OCI-LY7 (cell line): ENCODE measurements at regions not wholly inside any gene's neighbourhood (a gene's known extent, or its start where the extent isn't known, plus 50 kb on each side); places are given as distances from the start of the nearest gene placed in this dataset.
"Not testable (repeated sequence)": the region's sequence is repeated elsewhere in the genome, so short reads cannot be mapped to it uniquely, and the experiment has no call there.

Experiments
- BruUV-seq: library from RNA; stranded (reverse); fragments of 400-500 nt; replicated peaks from 2 replicates; lab custom pipeline; 2021; lab: Mats Ljungman, UMichigan
- CTCF ChIA-PET: fragments of 300-600 bp; sonication (Branson Sonifier 250); formaldehyde crosslinking; loops from one replicate; lab custom pipeline; 2022; ENCODE audit warnings: antibody characterized with exemption; ENCODE audit not compliant: unreplicated experiment; lab: Charles Lee
- POLR2A ChIA-PET: fragments of 300-600 bp; sonication (Branson Sonifier 250); formaldehyde crosslinking; loops from one replicate; lab custom pipeline; 2022; ENCODE audit warnings: antibody characterized with exemption; lab: Charles Lee
- DNase-seq: peaks from one replicate; pipeline ENCODE4 v3.0.0-alpha.2; 2015; ENCODE audit warnings: low spot score
- H2AFZ ChIP-seq: fragments of 200-600 bp; sonication (generic), shearing (Covaris generic); 2 replicates; pipeline ENCODE4 v1.6.1; 2014; ENCODE audit warnings: mild to moderate bottlenecking, antibody characterized with exemption, low read length, moderate library complexity
- H3K27ac ChIP-seq: fragments of 200-600 bp; sonication (generic); 2 replicates; pipeline ENCODE4 v1.5.1; 2014; ENCODE audit warnings: mixed run types, low read depth, mild to moderate bottlenecking, moderate library complexity, low read length, inconsistent platforms; ENCODE audit not compliant: poor library complexity, severe bottlenecking
- H3K36me3 ChIP-seq: fragments of 200-600 bp; sonication (generic); 2 replicates; pipeline ENCODE4 v1.6.1; 2014; ENCODE audit warnings: mild to moderate bottlenecking, antibody characterized with exemption, low read length, moderate library complexity, mixed read lengths; ENCODE audit not compliant: insufficient read depth
- H3K4me1 ChIP-seq: fragments of 200-600 bp; sonication (generic); 2 replicates; pipeline ENCODE4 v1.5.1; 2014; ENCODE audit warnings: mild to moderate bottlenecking, low read length; ENCODE audit not compliant: insufficient read depth, poor library complexity, severe bottlenecking
- H3K4me2 ChIP-seq: fragments of 200-600 bp; sonication (generic); 2 replicates; pipeline ENCODE4 v1.6.1; 2014; ENCODE audit warnings: mild to moderate bottlenecking, low read length
- H3K4me3 ChIP-seq: fragments of 200-600 bp; sonication (generic); 2 replicates; pipeline ENCODE4 v1.5.1; 2014; ENCODE audit warnings: mild to moderate bottlenecking, low read depth, low read length; ENCODE audit not compliant: poor library complexity, severe bottlenecking
- H3K79me2 ChIP-seq: fragments of 200-600 bp; sonication (generic); 2 replicates; pipeline ENCODE4 v1.6.1; 2016; ENCODE audit warnings: low read depth, mild to moderate bottlenecking, low read length, moderate library complexity, mixed read lengths; ENCODE audit not compliant: insufficient read depth
- H3K9me2 ChIP-seq: fragments of 200-600 bp; sonication (generic); 2 replicates; pipeline ENCODE4 v1.6.1; 2016; ENCODE audit warnings: mild to moderate bottlenecking, low read length, mixed read lengths; ENCODE audit not compliant: insufficient read depth
- H3K9me3 ChIP-seq: fragments of 200-600 bp; sonication (generic); 2 replicates; pipeline ENCODE4 v1.6.1; 2014; ENCODE audit warnings: mild to moderate bottlenecking, mixed run types, low read length, mixed read lengths
- H4K20me1 ChIP-seq: fragments of 200-600 bp; sonication (generic); 2 replicates; pipeline ENCODE4 v1.6.1; 2014; ENCODE audit warnings: mild to moderate bottlenecking, antibody characterized with exemption, low read length, moderate library complexity, mixed read lengths; ENCODE audit not compliant: insufficient read depth
- EZH2phosphoT487 ChIP-seq: fragments of 200-600 bp; sonication (generic); IDR thresholded peaks from 2 replicates; pipeline ENCODE4 v1.6.1; 2018; ENCODE audit warnings: low read depth, borderline replicate concordance, mild to moderate bottlenecking, mixed run types, antibody characterized with exemption, low read length, moderate library complexity, mixed read lengths
- intact Hi-C: fragments of 100-400 bp; cut with micrococcal nuclease; formaldehyde crosslinking; loops from one replicate; pipeline ENCODE4 v1.10.0; 2022; ENCODE audit not compliant: unreplicated experiment
- TF ChIP-seq, protein P1 (sequence below): fragments of 200-600 bp; sonication (generic); conservative IDR thresholded peaks from 2 replicates; pipeline ENCODE4 v1.5.1; 2014; ENCODE audit warnings: mild to moderate bottlenecking, antibody characterized with exemption, low read length, moderate library complexity, mixed read lengths

DNA sequence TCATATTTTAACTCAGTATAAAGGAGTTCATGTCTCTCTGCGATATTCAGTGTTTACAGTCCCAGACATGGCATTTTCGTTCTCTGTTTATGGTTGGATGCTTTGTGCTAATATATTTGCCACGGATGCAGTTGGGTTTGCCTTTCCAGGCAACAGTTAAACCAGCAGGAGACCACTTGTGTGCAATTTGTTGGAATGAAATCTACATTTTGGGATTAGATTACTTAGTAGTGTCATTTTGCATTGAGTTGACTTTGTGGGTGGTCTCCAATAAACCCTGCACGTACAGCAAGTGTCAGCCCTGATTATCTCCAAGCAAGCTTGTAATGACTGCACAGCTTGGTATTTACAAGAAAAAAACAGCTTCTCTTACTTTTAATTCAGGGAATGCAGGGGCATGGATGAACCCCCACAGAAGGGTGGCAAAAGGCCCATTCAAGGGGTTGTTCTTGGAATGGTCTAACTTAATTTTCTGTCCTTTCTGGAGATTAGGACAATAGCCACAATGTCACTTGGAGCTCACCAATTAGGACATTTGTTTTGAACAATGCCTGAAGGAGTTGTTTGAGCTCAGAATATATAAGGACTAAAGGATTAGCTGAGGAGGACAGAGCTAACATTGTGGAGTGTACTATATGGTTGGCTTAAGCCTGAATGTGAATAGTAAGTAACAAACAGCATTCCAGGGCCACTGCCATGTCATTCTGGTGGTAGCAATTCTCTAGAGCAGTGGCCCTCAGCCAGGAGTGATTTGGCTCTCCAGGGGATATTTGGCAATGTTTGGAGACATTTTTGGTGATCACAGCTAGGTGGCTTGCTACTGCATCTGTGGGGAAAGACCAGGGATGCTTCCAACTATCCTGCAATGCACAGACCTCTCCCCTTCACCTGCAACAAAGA is 121.5 kb downstream of the SLC4A3 start:
- CTCF ChIA-PET: no interaction called here
- no peaks in the 10 kb centered on the region for H3K9me3 ChIP-seq
- no peak overlapping the region for H2AFZ ChIP-seq
- H3K9me2 ChIP-seq: no peaks in the 10 kb centered on the region
- no peak overlapping the region for H3K4me3 ChIP-seq
- no peaks in the 10 kb centered on the region for H4K20me1 ChIP-seq
- H3K4me1 ChIP-seq: no peaks in the 10 kb centered on the region
- no peak overlapping the region for H3K27ac ChIP-seq
- POLR2A ChIA-PET: no interaction called here
- intact Hi-C loops: no loop called here
- no peak overlapping the region for H3K4me2 ChIP-seq
- no TSS peak for BruUV-seq
- no peak for TF ChIP-seq EZH2phosphoT487
- TF ChIP-seq, protein P1, sequence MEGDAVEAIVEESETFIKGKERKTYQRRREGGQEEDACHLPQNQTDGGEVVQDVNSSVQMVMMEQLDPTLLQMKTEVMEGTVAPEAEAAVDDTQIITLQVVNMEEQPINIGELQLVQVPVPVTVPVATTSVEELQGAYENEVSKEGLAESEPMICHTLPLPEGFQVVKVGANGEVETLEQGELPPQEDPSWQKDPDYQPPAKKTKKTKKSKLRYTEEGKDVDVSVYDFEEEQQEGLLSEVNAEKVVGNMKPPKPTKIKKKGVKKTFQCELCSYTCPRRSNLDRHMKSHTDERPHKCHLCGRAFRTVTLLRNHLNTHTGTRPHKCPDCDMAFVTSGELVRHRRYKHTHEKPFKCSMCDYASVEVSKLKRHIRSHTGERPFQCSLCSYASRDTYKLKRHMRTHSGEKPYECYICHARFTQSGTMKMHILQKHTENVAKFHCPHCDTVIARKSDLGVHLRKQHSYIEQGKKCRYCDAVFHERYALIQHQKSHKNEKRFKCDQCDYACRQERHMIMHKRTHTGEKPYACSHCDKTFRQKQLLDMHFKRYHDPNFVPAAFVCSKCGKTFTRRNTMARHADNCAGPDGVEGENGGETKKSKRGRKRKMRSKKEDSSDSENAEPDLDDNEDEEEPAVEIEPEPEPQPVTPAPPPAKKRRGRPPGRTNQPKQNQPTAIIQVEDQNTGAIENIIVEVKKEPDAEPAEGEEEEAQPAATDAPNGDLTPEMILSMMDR: no peak
- no peaks in the 10 kb centered on the region for H3K36me3 ChIP-seq
- DNase-seq: no peak
- H3K79me2 ChIP-seq: no peaks in the 10 kb centered on the region

DNA sequence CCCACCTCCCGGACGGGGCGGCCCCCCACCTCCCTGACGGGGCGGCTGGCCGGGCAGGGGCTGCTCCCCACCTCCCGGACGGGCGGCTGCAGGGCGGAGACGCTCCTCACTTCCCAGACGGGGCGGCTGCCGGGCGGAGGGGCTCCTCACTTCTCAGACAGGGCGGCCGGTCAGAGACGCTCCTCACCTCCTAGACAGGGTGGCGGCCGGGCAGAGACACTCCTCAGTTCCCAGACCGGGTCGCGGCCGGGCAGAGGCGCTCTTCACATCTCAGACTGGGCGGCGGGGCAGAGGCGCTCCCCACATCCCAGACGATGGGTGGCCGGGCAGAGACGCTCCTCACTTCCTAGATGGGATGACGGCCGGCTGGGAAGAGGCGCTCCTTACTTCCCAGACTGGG is 123.7 kb downstream of the SLC4A3 start:
- H3K9me2 ChIP-seq, H3K4me3 ChIP-seq, H3K9me3 ChIP-seq, H3K27ac ChIP-seq, H3K79me2 ChIP-seq, intact Hi-C loops, DNase-seq, H3K36me3 ChIP-seq, H3K4me2 ChIP-seq, POLR2A ChIA-PET, H4K20me1 ChIP-seq, CTCF ChIA-PET, H2AFZ ChIP-seq, H3K4me1 ChIP-seq, BruUV-seq: not testable (repeated sequence)

DNA sequence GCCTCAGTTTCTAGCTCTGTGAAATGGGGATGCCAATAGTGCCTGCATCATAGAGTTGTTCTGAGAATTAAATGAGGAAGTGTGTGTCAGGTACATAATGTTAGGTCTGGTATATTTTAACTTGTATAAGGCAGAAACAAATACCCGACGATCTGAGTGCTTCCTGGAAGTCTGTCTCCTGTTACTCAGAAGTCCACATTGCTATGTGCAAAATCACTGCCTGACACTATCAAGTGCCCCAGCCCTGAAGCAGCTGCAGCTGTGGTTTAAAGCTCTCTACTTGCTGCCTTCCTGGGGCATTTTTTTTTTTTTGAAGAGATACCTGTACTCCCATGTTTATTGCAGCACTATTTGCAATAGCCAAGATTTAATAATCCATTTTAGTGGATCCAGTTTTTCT is 125.3 kb downstream of the SLC4A3 start:
- H3K4me2 ChIP-seq: no peak overlapping the region
- BruUV-seq: no TSS peak
- H4K20me1 ChIP-seq: no peaks in the 10 kb centered on the region
- TF ChIP-seq, protein P1: no peak
- no peak for TF ChIP-seq EZH2phosphoT487
- H3K9me2 ChIP-seq: no peaks in the 10 kb centered on the region
- no peak for DNase-seq
- H3K4me3 ChIP-seq: no peak overlapping the region
- intact Hi-C loops: no loop called here
- no peaks in the 10 kb centered on the region for H3K36me3 ChIP-seq
- CTCF ChIA-PET: no interaction called here
- no peaks in the 10 kb centered on the region for H3K9me3 ChIP-seq
- no peak overlapping the region for H2AFZ ChIP-seq
- no peaks in the 10 kb centered on the region for H3K4me1 ChIP-seq
- no peaks in the 10 kb centered on the region for H3K79me2 ChIP-seq
- POLR2A ChIA-PET: no interaction called here
- H3K27ac ChIP-seq: no peak overlapping the region
